ENCODE measurements at regions not wholly inside any gene's neighbourhood (a gene's known extent, or its start where the extent isn't known, plus 50 kb on each side); places are given as distances from the start of the nearest gene placed in this dataset.

GRCh38 chr3:111351334-111351733 lies 190.7 kb upstream of the CD96 start:
- TF ChIP-seq EZH2 (IDR thresholded peaks at IDR 0.05; ENCODE audit: low read depth, unreplicated experiment) (no peak), CTCF (conservative IDR thresholded peaks at IDR 0.05; ENCODE audit: low read depth in 2 of 2) (no peak), POLR2AphosphoS5 (IDR thresholded peaks at IDR 0.05; ENCODE audit: low read depth) (no peak), JUNB (IDR thresholded peaks at IDR 0.05; ENCODE audit: unreplicated experiment) (no peak), REST (IDR thresholded peaks at IDR 0.05; ENCODE audit: unreplicated experiment) (peak; percentile 68), EZH2phosphoT487 (IDR thresholded peaks at IDR 0.05; ENCODE audit: unreplicated experiment) (no peak), ZNF331 (CRISPR knock-in tag; IDR thresholded peaks at IDR 0.05; ENCODE audit: low read depth) (no peak), CREB1 (CRISPR knock-in tag; IDR thresholded peaks at IDR 0.05; ENCODE audit: low read depth) (no peak), ETS1 (IDR thresholded peaks at IDR 0.05) (no peak), STAT1 (IDR thresholded peaks at IDR 0.05; ENCODE audit: unreplicated experiment) (no peak)
